ENCODE measurements at regions not wholly inside any gene's neighbourhood (a gene's known extent, or its start where the extent isn't known, plus 50 kb on each side); places are given as distances from the start of the nearest gene placed in this dataset.

- in situ Hi-C loops (cut with HindIII; ENCODE audit: low sequenced_read_pairs), result no loop called here
- TF ChIP-seq CTCF (IDR thresholded peaks at IDR 0.05; ENCODE audit: low read depth, low read length), result no peak
- H3K4me3 ChIP-seq (ENCODE audit: low read depth, low read length), result no peak overlapping the region
- no peak for DNase-seq (ENCODE audit: low read depth, low spot score)
Measured at GRCh38 chr3:190718097-190718496, 144.4 kb downstream of the GMNC start.

GRCh38 chr3:190716961-190717360, 145.5 kb downstream of the GMNC start:
- H3K4me3 ChIP-seq (ENCODE audit: low read depth, low read length), result no peak overlapping the region
- no peak for DNase-seq (ENCODE audit: low read depth, low spot score)
- TF ChIP-seq CTCF (IDR thresholded peaks at IDR 0.05; ENCODE audit: low read depth, low read length), result no peak
- in situ Hi-C loops (cut with HindIII; ENCODE audit: low sequenced_read_pairs), result no loop called here

GRCh38 chr3:190716211-190716610, 146.3 kb downstream of the GMNC start:
- DNase-seq (ENCODE audit: low read depth, low spot score), result no peak

GRCh38 chr3:190710723-190711122, 151.8 kb downstream of the GMNC start:
- in situ Hi-C loops (cut with HindIII; ENCODE audit: low sequenced_read_pairs), result no loop called here
- no peak for TF ChIP-seq CTCF (IDR thresholded peaks at IDR 0.05; ENCODE audit: low read depth, low read length)
- no peak overlapping the region for H3K4me3 ChIP-seq (ENCODE audit: low read depth, low read length)
- DNase-seq (ENCODE audit: low read depth, low spot score), result no peak

More at GRCh38 chr3:190716211-190716610, 146.3 kb downstream of the GMNC start:
- in situ Hi-C loops (cut with HindIII; ENCODE audit: low sequenced_read_pairs), result no loop called here
- no peak for TF ChIP-seq CTCF (IDR thresholded peaks at IDR 0.05; ENCODE audit: low read depth, low read length)
- no peak overlapping the region for H3K4me3 ChIP-seq (ENCODE audit: low read depth, low read length)

- in situ Hi-C loops (cut with HindIII; ENCODE audit: low sequenced_read_pairs), result no loop called here
- peak; percentile 78 for DNase-seq (ENCODE audit: low read depth, low spot score)
- TF ChIP-seq CTCF (IDR thresholded peaks at IDR 0.05; ENCODE audit: low read depth, low read length), result no peak
- no peak overlapping the region for H3K4me3 ChIP-seq (ENCODE audit: low read depth, low read length)
Measured at GRCh38 chr3:190709351-190709773, 153.1 kb downstream of the GMNC start.
